ENCODE measurements at regions not wholly inside any gene's neighbourhood (a gene's known extent, or its start where the extent isn't known, plus 50 kb on each side); places are given as distances from the start of the nearest gene placed in this dataset.

DNA sequence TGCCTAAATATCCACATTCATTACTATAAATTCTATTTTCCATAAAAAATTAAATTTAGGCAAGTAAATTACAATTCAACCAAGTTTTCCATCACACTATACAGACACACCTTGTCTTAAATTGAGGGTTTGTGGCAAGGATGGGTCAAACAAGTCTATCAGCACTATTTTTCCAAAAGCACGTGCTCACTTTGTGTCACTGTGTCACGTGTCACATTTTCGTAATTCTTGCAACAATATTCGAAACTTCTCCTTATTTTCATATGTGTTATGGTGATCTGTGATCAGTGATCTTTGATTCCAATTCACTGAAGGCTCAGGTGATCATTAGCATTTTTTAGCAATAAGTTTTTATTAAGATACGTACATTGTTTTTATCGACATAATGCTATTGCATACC lies 323.3 kb upstream of the CNTN4 start:
- Histone ChIP-seq H3K9me3 (replicated peaks in 1 of 2; ENCODE audit: control insufficient read depth in 1 of 2, insufficient read depth in 1 of 2, low read length in 2 of 2) (peaks cover 14 to 17% of the 10 kb centered on the region in 2 donors), H3K9ac (ENCODE audit: insufficient read depth, low read length, poor library complexity, severe bottlenecking) (no peak overlapping the region), H3K27ac (ENCODE audit: low read depth in 1 of 2, low read length in 2 of 2) (no peak overlapping the region), H3K4me2 (replicated peaks; ENCODE audit: extremely low read depth, low read length, poor library complexity, severe bottlenecking) (no peak overlapping the region), H3K27me3 (ENCODE audit: control insufficient read depth in 2 of 2, insufficient read depth in 2 of 2, low read length in 2 of 2) (no peaks in the 10 kb centered on the region), H2AFZ (ENCODE audit: insufficient read depth, low read depth, low read length, poor library complexity, severe bottlenecking) (no peak overlapping the region), H3K36me3 (replicated peaks in 1 of 2; ENCODE audit: control insufficient read depth in 1 of 2, insufficient read depth in 2 of 2, low read length in 2 of 2) (no peaks in the 10 kb centered on the region), H3K79me2 (ENCODE audit: insufficient read depth, low read length) (no peaks in the 10 kb centered on the region), H3K4me3 (replicated peaks in 1 of 3; ENCODE audit: low read depth in 2 of 3, low read length in 3 of 3) (no peak overlapping the region), H4K20me1 (ENCODE audit: insufficient read depth, low read length) (no peaks in the 10 kb centered on the region), H3K4me1 (ENCODE audit: control insufficient read depth in 1 of 2, insufficient read depth in 2 of 2, low read length in 2 of 2) (no peaks in the 10 kb centered on the region)
- H3K4me3 Mint-ChIP-seq: no peak overlapping the region
- no peak for DNase-seq
- TF ChIP-seq CTCF (IDR thresholded peaks at IDR 0.05): no peak
- H3K27ac Mint-ChIP-seq: no peak overlapping the region
- intact Hi-C loops (cut with micrococcal nuclease): no loop called here
- peaks cover 0 to 10% (median 2%) of the 10 kb centered on the region in 7 donors for H3K9me3 Mint-ChIP-seq
- H3K36me3 Mint-ChIP-seq: no peaks in the 10 kb centered on the region
- H3K4me1 Mint-ChIP-seq: no peaks in the 10 kb centered on the region
- peaks cover 0 to 2% (median 0%) of the 10 kb centered on the region in 3 donors for H3K27me3 Mint-ChIP-seq (ENCODE audit: low read depth in 3 of 3)
- no CpG with 5 or more reads among the region's 6 CpGs for WGBS (ENCODE audit: insufficient coverage)

DNA sequence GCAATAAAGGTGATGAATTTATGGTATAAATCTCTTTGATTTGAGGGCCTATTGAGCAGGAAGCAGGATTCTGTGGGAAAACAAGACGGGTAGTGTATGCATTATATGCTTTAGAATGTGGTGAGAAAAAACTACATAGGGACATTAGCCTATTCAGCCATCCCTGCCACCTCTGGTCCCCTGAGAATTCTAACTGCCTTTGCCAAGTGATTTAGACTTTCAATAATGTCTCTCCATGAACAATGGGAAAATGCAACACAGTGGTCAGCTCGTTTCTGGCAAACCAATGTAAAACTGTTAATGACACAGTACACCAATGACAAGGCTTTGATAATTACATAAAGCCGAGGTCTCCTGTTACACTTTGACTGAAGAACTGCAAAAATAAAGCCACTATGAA lies 314.7 kb upstream of the CNTN4 start:
- Histone ChIP-seq H3K27ac (ENCODE audit: low read depth in 1 of 2, low read length in 2 of 2) (no peak overlapping the region), H3K9ac (ENCODE audit: insufficient read depth, low read length, poor library complexity, severe bottlenecking) (no peak overlapping the region), H3K27me3 (ENCODE audit: control insufficient read depth in 2 of 2, insufficient read depth in 2 of 2, low read length in 2 of 2) (no peaks in the 10 kb centered on the region), H3K9me3 (replicated peaks in 1 of 2; ENCODE audit: control insufficient read depth in 1 of 2, insufficient read depth in 1 of 2, low read length in 2 of 2) (peaks cover 7 to 9% of the 10 kb centered on the region in 2 donors), H2AFZ (ENCODE audit: insufficient read depth, low read depth, low read length, poor library complexity, severe bottlenecking) (no peak overlapping the region), H3K4me3 (replicated peaks in 1 of 3; ENCODE audit: low read depth in 2 of 3, low read length in 3 of 3) (no peak overlapping the region), H3K4me2 (replicated peaks; ENCODE audit: extremely low read depth, low read length, poor library complexity, severe bottlenecking) (no peak overlapping the region), H3K79me2 (ENCODE audit: insufficient read depth, low read length) (no peaks in the 10 kb centered on the region), H3K4me1 (ENCODE audit: control insufficient read depth in 1 of 2, insufficient read depth in 2 of 2, low read length in 2 of 2) (no peaks in the 10 kb centered on the region), H3K36me3 (replicated peaks in 1 of 2; ENCODE audit: control insufficient read depth in 1 of 2, insufficient read depth in 2 of 2, low read length in 2 of 2) (no peaks in the 10 kb centered on the region), H4K20me1 (ENCODE audit: insufficient read depth, low read length) (no peaks in the 10 kb centered on the region)
- Mint-ChIP-seq H3K4me3 (no peak overlapping the region), H3K27ac (no peak overlapping the region), H3K4me1 (no peaks in the 10 kb centered on the region), H3K9me3 (peaks cover 0 to 8% (median 2%) of the 10 kb centered on the region in 7 donors), H3K27me3 (ENCODE audit: low read depth in 3 of 3) (no peaks in the 10 kb centered on the region), H3K36me3 (no peaks in the 10 kb centered on the region)
- WGBS (ENCODE audit: insufficient coverage): 80% methylated on average over 1 of the region's 3 CpGs
- DNase-seq: no peak
- no peak for TF ChIP-seq CTCF (IDR thresholded peaks at IDR 0.05)
- intact Hi-C loops (cut with micrococcal nuclease): no loop called here
